ENCODE measurements at regions not wholly inside any gene's neighbourhood (a gene's known extent, or its start where the extent isn't known, plus 50 kb on each side); places are given as distances from the start of the nearest gene placed in this dataset.

DNA sequence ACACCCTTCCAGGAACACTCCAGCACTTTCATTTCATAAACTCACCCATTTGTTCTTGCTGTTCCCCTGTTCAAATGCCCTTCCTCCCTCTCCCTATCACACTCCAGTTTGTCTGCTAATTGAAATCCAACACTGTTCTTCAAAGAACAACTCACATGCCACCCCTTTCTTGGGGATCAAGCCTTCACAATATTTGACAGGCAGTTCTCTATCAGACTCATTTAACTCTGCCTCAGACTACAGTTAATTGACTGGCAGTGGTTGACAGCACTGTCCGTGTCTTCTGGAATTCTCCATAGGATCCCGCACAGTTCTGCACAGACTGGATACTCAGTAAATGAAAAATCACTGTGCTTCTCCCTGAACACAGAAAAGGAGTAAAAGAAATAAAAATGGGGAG lies 87.8 kb downstream of the PMP22 start:
- DNase-seq (ENCODE audit: low read depth) = no peak

DNA sequence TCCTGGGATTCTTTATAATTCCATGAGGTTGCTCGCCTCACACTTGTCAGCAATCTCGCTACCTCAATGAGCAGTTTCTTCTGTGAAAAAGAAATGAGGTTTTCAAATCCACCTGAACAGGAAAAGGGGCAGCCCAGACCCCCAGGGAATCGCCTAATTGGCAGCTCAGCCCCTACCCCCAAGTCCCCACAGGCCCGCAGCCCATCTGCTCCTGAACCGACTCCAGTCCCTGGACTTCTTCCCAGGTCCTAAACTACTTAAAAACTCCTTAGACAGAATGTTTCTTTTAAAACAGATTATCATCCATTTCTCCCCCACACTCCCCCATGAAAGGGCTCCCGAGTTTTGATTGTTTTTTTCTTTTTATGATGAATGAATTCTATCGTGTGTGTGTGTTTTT lies 89.8 kb downstream of the PMP22 start:
- DNase-seq (ENCODE audit: low read depth) = no peak

DNA sequence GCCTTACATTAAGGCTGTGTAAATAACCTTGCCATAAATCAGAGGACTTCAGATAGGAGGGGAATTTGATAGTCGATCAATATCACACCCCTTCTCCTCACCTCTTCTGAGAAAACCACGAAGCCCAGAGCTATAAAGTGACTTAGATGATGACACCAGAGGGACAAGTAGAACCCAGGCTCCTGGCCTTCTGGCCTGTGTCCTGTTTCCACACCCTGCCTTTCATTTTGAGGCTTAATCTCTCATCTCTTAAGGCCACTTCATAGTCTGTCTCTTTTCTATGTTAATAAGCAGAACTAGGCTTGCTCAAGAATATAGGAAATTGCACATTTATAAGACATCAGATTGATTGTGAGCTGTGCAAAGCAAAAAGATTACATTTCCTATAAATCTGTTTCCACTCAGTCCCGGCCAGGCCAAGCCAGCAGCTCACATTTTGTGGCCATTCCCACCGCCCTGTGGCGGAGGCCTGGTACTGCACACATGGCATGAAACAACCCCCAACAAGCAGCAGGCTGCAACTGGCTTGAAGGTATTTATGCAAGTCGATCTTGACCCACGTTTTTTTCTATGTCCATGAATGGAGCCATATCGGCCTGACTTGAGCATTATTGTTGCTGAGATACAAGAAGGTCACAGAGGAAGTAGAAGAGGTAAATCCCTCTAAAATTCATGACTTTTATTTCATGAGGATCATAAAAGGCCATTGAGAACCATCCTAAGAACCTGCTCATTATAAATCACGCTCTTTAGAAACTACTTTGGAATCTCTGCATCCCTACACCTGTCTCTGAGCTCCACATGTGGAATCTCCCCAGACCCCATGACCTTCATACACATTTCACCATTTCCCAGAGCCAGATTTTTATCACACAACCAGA lies 93.7 kb downstream of the PMP22 start:
- DNase-seq (ENCODE audit: low read depth) = no peak

DNA sequence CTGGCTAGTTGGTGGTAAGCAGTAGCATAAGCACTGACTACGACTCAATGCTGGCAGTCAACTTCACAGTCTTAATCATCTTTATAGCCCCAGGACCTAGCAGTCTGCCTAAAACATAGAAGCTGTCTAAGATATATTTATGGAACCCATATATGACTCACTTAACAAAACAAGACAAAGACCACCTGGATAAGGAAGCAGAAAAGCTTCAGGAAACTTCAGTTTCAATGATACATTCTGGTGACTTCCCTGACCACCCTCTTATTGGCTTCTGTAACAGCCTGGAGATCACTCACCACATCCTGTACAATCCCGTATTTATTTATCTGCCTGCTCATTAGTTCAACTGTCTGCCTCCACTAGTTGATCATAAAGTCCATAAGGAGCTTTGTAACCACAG lies 95.5 kb downstream of the PMP22 start:
- no peak for DNase-seq (ENCODE audit: low read depth)

DNA sequence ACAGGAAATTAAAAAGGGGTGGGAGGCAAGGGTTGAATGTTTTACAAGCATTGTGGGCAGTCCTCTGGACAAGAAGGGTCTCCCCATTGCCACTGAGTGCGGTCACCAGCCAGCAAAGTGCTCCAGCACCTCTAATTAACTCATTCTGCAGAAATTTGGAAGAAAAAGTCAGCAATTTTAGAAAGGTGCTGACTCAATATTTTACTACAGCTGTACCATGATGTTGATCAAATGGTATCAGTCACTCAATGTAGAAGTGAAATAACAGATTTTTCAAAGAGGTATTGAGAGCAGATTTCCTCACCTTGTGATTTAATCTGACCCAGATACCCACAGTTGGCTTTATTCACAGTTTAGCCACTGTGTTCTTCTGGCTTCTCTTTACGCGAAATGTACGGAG lies 96.7 kb downstream of the PMP22 start:
- DNase-seq (ENCODE audit: low read depth) = no peak

DNA sequence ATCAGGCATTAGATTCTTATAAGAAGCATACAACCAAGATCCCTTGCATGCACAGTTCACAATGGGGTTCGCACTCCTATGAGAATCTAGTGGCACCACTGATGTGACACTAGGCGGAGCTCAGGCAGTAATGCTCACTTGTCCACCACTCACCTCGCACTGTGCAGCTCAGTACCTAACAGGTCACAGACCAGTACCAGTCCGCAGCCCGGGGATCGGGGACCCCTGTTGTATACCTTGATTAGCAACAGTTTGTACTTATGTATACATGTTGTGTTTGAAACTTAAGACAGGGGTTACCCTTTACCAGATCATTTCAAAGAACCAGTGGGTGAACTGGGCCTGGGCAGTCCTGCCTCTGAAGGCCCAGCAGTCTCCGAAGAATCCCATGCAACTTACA lies 103.7 kb downstream of the PMP22 start:
- DNase-seq (ENCODE audit: low read depth) = no peak

DNA sequence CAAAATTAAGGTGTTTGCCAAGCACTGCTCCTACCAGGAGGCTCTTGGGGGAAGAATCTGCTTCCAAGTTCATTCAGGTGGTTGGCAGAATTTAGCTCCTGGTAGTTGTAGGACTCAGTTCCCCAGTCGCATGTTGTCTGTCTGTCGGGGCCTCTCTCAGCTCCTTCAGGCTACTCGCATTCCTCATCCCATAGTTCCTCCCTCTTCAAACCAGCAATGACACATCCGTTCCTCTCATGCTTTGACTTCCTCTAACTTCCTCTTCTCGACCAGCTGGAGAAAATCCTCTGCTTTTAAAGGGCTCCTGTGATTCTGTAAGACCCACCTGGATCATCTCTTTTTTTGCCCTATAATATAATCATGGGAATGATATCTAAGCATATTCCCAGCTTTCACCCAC lies 108.1 kb downstream of the PMP22 start:
- DNase-seq (ENCODE audit: low read depth) = no peak

DNA sequence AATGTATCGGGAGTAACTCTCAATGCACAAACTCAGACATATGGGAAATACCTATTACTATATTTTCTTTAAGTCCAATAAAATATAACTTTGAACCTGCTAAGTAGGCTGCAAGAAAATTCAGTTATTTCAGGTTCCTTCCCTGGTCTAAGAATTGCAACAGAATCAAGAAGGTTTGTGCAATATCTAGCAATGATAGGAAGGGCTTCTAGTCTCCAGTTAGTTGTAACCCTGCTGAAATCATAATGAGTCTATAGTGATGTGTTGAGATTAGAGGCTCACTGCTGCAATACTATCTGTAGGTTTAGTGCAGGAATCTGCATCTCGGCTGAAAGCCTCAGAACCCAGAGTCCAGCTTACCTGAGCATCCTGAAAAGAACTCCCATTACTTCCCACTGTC lies 110.5 kb downstream of the PMP22 start:
- DNase-seq (ENCODE audit: low read depth) = no peak

DNA sequence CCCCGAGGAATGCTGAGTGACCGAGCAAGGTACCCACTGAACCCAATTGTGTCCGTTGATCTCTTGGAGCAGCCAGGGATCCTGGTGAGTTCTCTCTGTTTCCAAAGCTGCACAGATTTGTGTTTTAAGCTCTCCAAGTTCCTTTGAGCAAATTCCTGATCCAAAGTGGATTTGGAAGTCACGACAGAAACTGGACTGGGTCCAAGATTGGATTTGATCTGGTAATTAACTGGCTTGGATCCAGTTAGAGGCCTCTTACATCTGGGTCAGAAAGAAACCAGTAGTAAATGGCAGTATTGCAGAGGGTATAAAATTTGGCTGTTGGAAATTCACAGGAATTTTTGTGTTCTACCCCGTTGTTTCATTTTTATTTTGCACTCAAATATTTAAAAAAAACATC lies 119.5 kb downstream of the PMP22 start:
- DNase-seq (ENCODE audit: low read depth) = no peak

DNA sequence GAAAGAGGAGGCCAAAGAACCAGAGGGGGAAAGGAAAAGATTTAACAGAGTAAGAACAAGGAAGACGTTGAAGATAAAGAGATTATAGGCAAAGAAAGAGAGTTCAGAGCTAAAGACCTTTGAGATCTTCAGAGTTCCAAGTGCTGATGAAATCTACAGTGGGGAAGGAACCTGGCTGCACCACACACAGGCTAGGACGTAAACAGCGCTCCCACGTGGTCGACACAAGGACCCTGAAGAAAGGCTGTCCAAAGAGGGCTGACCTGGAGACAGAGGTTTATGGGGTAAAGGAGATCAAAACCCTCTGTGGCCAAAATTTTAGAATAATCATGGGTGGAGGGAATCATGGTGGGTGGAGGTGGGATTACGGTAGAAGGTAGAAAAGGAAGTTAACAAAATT lies 121.6 kb downstream of the PMP22 start:
- DNase-seq (ENCODE audit: low read depth) = no peak

DNA sequence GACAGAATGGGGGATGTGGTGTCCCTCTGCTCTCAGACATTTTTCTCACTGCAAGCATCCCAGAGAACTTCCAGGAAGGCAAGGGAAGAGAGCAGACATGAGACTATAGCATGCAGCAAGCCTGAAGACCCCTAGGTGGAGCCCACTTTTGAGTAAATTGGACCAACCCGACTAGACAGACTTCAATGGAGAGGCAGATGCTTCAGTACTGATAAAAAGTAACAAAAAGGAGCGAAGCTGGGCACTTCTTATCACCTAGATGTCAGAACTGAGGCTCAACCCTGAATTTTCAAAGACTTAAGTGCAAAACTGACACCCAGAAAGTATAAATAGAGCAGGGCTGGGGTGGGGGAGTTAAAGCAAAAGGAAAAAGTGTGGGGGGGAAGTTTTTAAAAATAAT lies 130.8 kb downstream of the PMP22 start:
- no peak for DNase-seq (ENCODE audit: low read depth)

DNA sequence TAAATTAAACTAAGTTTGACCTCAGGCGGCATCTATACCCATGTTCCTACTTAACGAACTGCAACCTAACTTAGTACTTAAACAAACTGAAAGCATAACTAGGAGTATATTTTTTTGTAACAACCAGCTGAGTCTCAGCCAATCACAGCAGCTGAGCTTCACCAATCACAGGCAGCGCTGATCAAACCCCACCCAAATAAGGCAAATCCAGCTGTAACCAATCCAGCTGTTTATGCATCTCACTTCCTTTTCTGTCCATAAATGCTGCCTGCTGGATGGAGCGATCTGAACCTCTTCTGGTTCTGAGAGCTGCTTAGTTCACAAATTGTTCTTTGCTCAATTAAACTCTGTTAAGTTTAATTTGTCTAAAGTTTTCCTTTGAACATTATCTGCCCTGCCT lies 131.3 kb downstream of the PMP22 start:
- DNase-seq (ENCODE audit: low read depth) = no peak

DNA sequence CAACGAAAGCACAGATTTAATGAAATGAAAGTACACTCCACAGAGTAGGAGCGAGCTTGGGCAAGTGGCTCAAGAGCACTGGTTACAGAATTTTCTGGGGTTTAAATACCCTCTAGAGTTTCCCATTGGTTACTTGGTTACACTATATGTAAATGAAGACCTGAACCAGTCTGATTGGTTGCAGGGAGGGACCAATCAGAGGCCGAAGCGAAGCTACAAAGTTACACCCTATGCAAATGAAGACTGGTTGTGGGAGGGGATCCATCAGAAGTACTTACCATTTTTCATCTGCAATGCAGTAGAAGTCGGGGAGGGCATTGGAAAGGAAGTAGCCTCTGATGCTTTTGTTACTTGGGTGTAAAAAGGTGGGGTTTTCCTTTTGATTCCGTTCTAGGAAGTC lies 132.0 kb downstream of the PMP22 start:
- DNase-seq (ENCODE audit: low read depth) = no peak

DNA sequence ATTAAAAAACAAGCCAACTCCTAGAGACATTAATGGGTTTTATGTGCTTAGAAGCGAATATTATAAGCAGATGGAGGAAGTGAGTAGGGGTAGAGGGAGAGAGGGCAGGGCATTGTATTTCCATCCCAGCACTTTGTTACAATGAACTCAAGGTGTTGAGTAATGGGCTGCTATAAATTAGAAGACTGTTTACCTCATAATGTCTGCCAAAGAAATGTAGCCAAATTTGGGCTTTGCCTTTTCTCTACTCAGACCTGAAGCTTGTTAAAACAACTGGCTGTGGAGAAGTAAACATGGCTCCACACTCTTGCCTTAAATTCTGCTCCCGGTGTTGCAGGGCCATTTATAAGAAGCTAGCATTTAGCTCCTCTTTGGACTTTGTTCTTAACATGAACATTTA lies 134.7 kb downstream of the PMP22 start:
- no peak for DNase-seq (ENCODE audit: low read depth)

DNA sequence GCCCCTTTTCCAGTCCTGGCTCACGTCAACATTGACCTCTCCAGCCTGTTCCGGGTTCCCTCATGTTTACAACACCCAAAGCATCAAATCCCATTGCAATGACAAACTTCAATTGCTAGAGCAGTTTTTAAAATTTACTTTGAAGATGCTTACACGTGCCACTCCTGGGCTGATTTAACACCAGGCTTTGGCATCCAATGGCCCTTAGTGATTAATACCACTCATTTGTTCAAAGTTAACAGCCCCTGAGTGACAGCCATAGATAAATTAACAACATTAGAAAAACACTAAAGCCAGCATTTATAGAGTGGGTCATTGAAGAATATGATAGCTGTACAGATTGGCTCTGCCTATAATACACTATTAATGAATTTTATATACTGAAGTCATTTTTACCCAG lies 135.1 kb downstream of the PMP22 start:
- no peak for DNase-seq (ENCODE audit: low read depth)

DNA sequence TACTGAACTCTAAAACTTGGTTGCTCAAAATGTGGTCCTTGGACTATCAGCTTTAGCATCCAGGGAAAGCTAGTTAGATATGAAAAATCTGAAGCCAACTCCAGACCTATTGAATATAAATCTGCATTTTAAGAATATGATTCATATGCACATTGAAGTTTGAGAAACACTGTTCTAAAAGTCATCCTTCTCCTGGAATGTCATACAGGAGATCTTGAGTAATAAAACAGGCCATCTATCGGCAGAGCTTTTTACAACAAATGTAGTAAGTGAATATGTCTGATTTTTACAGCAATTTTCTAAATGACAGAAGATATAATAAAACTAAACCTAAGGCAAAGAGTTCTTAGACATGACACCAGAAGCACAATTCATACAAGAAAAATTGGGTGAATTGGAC lies 140.4 kb downstream of the PMP22 start:
- no peak for DNase-seq (ENCODE audit: low read depth)

DNA sequence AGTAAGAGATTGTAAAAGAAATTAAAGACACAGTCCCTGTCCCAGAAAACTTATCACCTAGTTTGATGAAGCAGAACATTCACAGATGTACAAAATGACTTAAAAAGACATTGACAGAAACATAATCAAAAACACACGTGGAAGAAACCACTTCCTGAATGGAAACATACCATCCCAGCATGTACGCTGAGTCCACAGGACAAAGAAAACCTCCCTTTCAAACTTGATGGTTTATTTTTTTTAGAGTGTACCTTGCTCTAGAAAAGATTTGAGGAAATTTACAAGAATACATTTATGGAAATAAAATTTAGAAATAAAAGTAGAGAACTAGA lies 140.9 kb downstream of the PMP22 start:
- no peak for DNase-seq (ENCODE audit: low read depth)

DNA sequence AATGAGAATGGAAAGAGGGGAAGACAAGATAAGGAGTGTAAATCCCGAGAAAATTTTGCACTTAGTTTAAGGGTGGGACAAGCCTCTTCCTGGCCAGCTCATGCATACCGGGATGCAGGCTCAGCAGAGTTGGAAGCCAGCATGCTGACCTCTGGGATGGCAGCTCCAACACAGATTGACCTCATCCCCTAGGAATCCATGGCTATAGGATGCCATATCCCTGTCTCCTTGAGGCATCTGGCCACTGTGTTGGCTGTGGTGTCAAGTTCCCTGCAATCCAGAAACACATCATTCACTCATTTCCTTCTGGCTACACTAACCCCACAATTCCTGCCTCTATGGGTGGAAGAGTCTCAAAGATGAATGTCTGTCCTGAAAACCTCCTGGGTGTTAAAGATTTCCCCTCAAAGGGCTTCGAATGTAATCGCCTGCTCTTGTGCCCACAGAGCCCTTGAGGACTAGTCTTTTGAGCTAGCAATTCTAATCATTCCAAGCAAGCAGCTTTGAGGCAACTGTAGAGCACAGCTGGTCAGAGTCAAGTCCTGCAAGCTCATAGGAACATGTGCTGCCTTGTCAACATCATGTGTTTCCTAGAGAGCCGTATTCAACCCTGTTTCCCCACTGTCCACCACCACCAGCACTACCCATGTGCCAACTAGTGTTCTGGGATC lies 141.4 kb downstream of the PMP22 start:
- DNase-seq (ENCODE audit: low read depth) = no peak

DNA sequence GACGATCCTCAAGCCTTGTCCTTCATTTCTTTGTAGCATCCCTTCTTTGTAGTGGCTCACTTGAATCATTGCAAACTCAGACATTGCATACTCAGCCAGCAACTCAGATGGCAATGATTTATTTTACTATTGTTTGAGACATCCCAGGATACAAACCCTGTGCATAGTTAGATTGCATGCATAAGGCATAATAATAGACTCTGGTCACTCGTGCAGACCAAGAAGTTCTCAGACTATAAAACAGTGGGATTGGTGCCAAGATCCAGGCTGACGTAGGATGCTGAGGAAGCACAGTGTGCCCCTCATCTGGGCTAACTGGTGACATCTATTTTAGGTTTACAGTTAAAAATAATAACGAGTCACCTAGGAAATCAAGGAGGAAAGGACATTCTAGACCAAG lies 142.3 kb downstream of the PMP22 start:
- DNase-seq (ENCODE audit: low read depth) = no peak

DNA sequence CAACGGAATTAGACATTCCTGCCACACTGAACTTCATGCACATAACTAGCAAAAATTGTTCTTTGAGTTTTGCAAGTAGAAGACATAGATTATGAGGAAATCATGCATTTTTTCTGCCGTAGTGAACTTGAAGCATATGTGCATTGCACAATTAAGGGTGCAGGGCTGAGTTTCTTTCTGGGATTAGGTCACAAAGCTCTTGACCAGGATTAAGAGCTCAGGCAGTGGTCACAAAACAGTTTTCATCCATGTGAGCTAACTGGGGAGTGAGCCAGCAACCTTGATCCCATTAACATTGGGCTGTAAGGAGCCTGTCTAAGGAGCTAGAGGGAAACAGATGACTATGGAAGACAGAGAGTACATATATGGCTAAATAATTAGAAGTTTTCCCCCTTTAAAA lies 143.7 kb downstream of the PMP22 start:
- no peak for DNase-seq (ENCODE audit: low read depth)

DNA sequence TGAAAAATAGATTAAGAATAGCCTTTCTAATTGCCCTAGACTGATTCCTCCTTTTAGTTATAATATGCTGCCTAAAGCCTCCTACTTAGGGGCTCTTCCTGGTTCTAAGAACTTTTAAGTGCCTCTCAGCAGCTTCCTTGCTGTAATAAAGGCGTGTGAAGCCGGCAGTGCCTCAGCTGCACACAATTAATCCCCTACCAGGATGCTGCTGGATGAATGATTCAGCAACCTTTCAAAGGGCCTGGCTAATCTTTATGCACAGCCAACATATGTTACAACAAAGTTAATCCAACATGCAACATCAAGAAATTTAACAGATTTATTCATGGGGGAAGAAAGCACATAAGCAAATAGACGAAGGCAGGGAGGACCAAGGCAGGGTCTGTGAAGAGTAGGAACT lies 145.2 kb downstream of the PMP22 start:
- no peak for DNase-seq (ENCODE audit: low read depth)

DNA sequence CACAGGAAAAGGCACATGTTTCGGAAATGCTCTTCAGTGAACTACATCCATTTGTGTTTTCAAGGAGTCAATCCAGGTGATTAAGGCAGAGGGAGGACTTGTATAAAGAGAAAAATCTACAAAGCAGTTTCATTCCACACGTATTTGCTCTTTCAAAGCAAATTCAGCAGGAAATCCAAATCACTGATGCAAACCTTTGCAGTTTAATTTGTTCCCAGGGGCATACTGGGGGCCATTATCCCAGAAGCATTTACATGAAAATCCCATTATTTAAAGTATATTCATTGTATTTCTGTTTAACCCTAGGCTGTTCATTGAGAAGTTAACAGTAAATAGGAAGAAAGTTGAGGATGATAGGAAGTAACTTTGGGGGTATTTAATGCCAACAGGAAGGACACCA lies 147.9 kb downstream of the PMP22 start:
- DNase-seq (ENCODE audit: low read depth) = no peak

DNA sequence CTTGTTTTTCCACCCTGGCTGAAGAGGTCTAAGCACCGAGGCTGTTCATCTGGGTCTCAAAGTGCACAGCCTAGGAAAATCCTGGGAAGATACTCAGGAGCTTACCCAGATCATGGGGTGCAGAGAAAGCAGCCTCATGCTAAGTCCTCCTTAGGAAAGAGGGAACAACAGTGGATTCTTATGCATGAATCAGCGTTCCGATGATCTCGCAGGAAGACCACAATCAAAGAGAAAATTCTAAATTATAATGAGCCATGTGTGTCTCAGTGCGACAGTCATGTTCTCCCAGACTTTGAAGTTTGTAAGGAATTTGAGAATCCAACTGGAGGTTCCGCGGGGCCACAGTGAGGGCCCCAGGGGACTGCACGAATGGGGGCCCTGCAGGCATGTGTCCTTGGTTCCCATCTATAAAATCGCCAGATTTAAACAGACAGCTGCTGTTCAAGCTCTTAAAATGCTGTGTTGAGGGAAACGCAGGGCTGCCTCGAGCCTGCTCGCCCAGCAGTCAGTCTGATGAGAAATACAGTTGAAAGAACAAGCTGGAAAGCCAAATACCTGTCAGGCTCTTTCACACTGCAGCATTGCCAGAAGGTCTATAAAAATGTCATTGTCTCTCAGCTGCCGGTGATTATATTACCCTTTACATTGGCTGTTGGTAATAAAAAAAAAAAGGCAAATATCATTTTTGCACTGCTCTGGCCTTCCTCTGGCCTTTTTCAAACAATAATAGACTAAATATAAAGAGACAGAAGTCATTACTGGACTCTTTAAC lies 152.1 kb downstream of the PMP22 start:
- no peak for DNase-seq (ENCODE audit: low read depth)
